Uterus (tissue), 3 donors: ENCODE measurements at regions not wholly inside any gene's neighbourhood (a gene's known extent, or its start where the extent isn't known, plus 50 kb on each side); places are given as distances from the start of the nearest gene placed in this dataset.

Experiments
- DNase-seq, 2 donors: peaks; one replicate each; pipeline ENCODE4 v3.0.0-alpha.2; 2019 to 2020
- H3K27ac ChIP-seq, 2 donors: fragments of 200-600 bp; sonication (generic); 1 replicate in 1 of 2; 2 replicates in 1 of 2; pipeline ENCODE4 v1.5.1; 2016 to 2018
- H3K27me3 ChIP-seq, 2 donors: fragments of 200-600 bp; sonication (generic); one replicate each; pipeline ENCODE4 v1.5.1; 2018 to 2019; ENCODE audit warnings: control low read depth in 1 of 2
- H3K36me3 ChIP-seq, 2 donors: fragments of 200-600 bp; sonication (generic); one replicate each; pipeline ENCODE4 v1.5.1; 2019; ENCODE audit warnings: control low read depth in 1 of 2
- H3K4me1 ChIP-seq, 2 donors: fragments of 200-600 bp; sonication (generic); one replicate each; pipeline ENCODE4 v1.5.1; 2018 to 2019; ENCODE audit warnings: control low read depth in 1 of 2
- H3K4me3 ChIP-seq, 2 donors: fragments of 200-600 bp; sonication (generic); 1 replicate in 1 of 2; 2 replicates in 1 of 2; pipeline ENCODE4 v1.5.1; 2018 to 2019; ENCODE audit warnings: mild to moderate bottlenecking in 1 of 2
- H3K9me3 ChIP-seq, 2 donors: fragments of 200-600 bp; sonication (generic); one replicate each; pipeline ENCODE4 v1.5.1; 2019; ENCODE audit warnings: control low read depth in 1 of 2
- POLR2A ChIP-seq, 2 donors: fragments of 450-650 bp; IDR thresholded peaks; one replicate each; pipeline ENCODE4 v1.6.1; 2016; ENCODE audit warnings: antibody characterized with exemption in 2 of 2, mild to moderate bottlenecking in 1 of 2, moderate library complexity in 1 of 2
- intact Hi-C: fragments of 100-400 bp; cut with DNase I; formaldehyde crosslinking; loops from one replicate; pipeline ENCODE4 v1.15.1; 2023; ENCODE audit warnings: low total_unique reads
- TF ChIP-seq, protein P1 (sequence below), 4 experiments: fragments of 200-600 bp in 2 of 4; fragments of 450-650 bp in 2 of 4; sonication (generic) in 2 of 4; IDR thresholded peaks; one replicate each; pipeline ENCODE4 v1.5.1; 2016 to 2019; ENCODE audit warnings: antibody characterized with exemption in 4 of 4, mild to moderate bottlenecking in 2 of 4, moderate library complexity in 1 of 4
- donor health status: DM: yes; HTN: yes; CAD: no.

GRCh38 chr1:104733866-104734265, 984.2 kb downstream of the AMY1C start:
- Histone ChIP-seq H3K9me3 (no peaks in the 10 kb centered on the region), H3K27ac (no peak overlapping the region), H3K4me3 (no peak overlapping the region), H3K36me3 (no peaks in the 10 kb centered on the region), H3K27me3 (no peaks in the 10 kb centered on the region), H3K4me1 (no peaks in the 10 kb centered on the region)
- DNase-seq, result no peak
- intact Hi-C loops, result no loop called here
- TF ChIP-seq POLR2A (IDR thresholded peaks at IDR 0.05), result no peak
- TF ChIP-seq, protein P1, sequence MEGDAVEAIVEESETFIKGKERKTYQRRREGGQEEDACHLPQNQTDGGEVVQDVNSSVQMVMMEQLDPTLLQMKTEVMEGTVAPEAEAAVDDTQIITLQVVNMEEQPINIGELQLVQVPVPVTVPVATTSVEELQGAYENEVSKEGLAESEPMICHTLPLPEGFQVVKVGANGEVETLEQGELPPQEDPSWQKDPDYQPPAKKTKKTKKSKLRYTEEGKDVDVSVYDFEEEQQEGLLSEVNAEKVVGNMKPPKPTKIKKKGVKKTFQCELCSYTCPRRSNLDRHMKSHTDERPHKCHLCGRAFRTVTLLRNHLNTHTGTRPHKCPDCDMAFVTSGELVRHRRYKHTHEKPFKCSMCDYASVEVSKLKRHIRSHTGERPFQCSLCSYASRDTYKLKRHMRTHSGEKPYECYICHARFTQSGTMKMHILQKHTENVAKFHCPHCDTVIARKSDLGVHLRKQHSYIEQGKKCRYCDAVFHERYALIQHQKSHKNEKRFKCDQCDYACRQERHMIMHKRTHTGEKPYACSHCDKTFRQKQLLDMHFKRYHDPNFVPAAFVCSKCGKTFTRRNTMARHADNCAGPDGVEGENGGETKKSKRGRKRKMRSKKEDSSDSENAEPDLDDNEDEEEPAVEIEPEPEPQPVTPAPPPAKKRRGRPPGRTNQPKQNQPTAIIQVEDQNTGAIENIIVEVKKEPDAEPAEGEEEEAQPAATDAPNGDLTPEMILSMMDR (IDR thresholded peaks at IDR 0.05), result no peak

- no peak for DNase-seq
- no peak for TF ChIP-seq POLR2A (IDR thresholded peaks at IDR 0.05)
- TF ChIP-seq, protein P1 (IDR thresholded peaks at IDR 0.05), result no peak
- H3K9me3 ChIP-seq, result no peaks in the 10 kb centered on the region
- H3K4me3 ChIP-seq, result no peak overlapping the region
- intact Hi-C loops, result no loop called here
- no peaks in the 10 kb centered on the region for H3K4me1 ChIP-seq
- no peaks in the 10 kb centered on the region for H3K27me3 ChIP-seq
- H3K27ac ChIP-seq, result no peak overlapping the region
- H3K36me3 ChIP-seq, result no peaks in the 10 kb centered on the region
Observed at GRCh38 chr1:104745875-104746274, 996.2 kb downstream of the AMY1C start.

DNA sequence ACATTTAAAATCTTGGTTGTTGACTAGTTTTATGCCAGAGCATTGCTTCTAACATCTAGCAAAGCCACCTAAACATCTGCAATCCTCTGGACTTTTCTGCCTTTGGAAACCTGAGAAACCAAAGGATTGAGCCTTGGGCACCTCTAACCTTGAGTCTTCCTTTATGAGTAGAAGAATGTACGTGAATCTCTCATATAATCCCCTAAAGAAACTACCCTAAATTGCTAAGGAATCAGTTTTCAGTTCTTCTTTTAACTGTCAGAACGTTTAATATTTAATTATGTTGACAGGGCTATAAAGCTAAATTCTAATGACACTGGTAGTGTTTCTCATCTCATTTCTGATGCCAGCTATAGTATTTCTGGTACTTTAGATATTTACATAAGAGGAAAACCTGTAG, 997.3 kb downstream of the AMY1C start:
- no peaks in the 10 kb centered on the region for H3K27me3 ChIP-seq
- TF ChIP-seq POLR2A (IDR thresholded peaks at IDR 0.05), result no peak
- TF ChIP-seq, protein P1 (IDR thresholded peaks at IDR 0.05), result no peak
- H3K27ac ChIP-seq, result no peak overlapping the region
- no peaks in the 10 kb centered on the region for H3K36me3 ChIP-seq
- H3K9me3 ChIP-seq, result no peaks in the 10 kb centered on the region
- DNase-seq, result no peak
- intact Hi-C loops, result no loop called here
- no peaks in the 10 kb centered on the region for H3K4me1 ChIP-seq
- H3K4me3 ChIP-seq, result no peak overlapping the region

GRCh38 chr1:104760017-104760416, 1010.3 kb downstream of the AMY1C start:
- H3K27me3 ChIP-seq, result no peaks in the 10 kb centered on the region
- intact Hi-C loops, result no loop called here
- TF ChIP-seq POLR2A (IDR thresholded peaks at IDR 0.05), result no peak
- TF ChIP-seq, protein P1 (IDR thresholded peaks at IDR 0.05), result no peak
- no peak overlapping the region for H3K27ac ChIP-seq
- no peaks in the 10 kb centered on the region for H3K36me3 ChIP-seq
- DNase-seq, result no peak
- no peaks in the 10 kb centered on the region for H3K4me1 ChIP-seq
- no peak overlapping the region for H3K4me3 ChIP-seq
- H3K9me3 ChIP-seq, result no peaks in the 10 kb centered on the region

DNA sequence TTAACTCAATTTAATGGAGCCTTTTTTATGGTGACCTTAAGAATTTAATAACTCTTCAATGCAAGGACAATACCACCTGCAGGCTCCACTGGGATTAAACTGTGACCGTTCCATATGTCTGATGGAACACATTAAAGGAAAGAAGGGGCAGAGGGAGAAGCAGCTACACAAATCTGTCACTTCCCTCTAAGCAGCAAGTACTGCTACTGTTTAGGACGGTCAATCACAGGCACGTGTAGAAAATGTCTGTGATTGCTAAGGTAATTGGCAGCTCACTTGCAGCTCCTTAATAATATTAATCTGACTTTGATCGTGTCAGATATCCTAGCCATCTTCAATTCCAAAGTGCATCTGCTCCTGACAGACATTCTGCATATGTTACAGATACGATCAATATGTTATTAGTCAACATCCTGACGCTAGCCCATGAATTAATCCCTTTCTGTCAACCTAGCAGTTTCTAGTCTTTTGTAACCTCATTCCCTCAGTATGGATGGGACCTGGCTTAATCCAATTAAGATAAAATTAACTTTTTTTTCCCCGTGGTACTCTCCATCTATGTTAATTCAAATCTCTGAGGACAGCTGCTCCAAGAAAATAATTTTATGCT, 1012.4 kb downstream of the AMY1C start:
- no peak for TF ChIP-seq POLR2A (IDR thresholded peaks at IDR 0.05)
- TF ChIP-seq, protein P1 (IDR thresholded peaks at IDR 0.05), result no peak
- intact Hi-C loops, result no loop called here
- Histone ChIP-seq H3K9me3 (no peaks in the 10 kb centered on the region), H3K36me3 (no peaks in the 10 kb centered on the region), H3K4me3 (no peak overlapping the region), H3K27ac (no peak overlapping the region), H3K27me3 (no peaks in the 10 kb centered on the region), H3K4me1 (no peaks in the 10 kb centered on the region)
- DNase-seq, result no peak
